Tibial nerve (tissue), 4 donors: ENCODE measurements at regions not wholly inside any gene's neighbourhood (a gene's known extent, or its start where the extent isn't known, plus 50 kb on each side); places are given as distances from the start of the nearest gene placed in this dataset.

Experiments used
- DNase-seq, 2 donors: peaks; one replicate each; pipeline ENCODE4 v3.0.0-alpha.2; 2019; ENCODE audit warnings: low spot score in 2 of 2
- H3K27ac ChIP-seq, 4 donors: fragments of 200-600 bp; sonication (generic) in 3 of 4; one replicate each; pipeline ENCODE4 v1.5.1; 2017 to 2019; ENCODE audit warnings: mild to moderate bottlenecking in 1 of 4
- H3K27me3 ChIP-seq, 2 donors: fragments of 200-600 bp; sonication (generic) in 1 of 2; one replicate each; pipeline versions ENCODE4 v1.5.1 to v1.6.0; 2017 to 2019
- H3K36me3 ChIP-seq, 3 donors: fragments of 200-600 bp; sonication (generic); one replicate each; pipeline ENCODE4 v1.5.1; 2018 to 2019
- H3K4me1 ChIP-seq, 4 donors: fragments of 200-600 bp; sonication (generic) in 3 of 4; one replicate each; pipeline ENCODE4 v1.5.1; 2017 to 2019
- H3K4me3 ChIP-seq, 4 donors: fragments of 200-600 bp; sonication (generic) in 3 of 4; one replicate each; pipeline ENCODE4 v1.5.1; 2017 to 2019; ENCODE audit warnings: mild to moderate bottlenecking in 1 of 4, moderate library complexity in 1 of 4
- H3K9me3 ChIP-seq, 4 donors: fragments of 200-600 bp; sonication (generic) in 3 of 4; one replicate each; pipeline ENCODE4 v1.5.1; 2017 to 2019
- EP300 ChIP-seq, 2 donors: sonication (generic); formaldehyde crosslinking; IDR thresholded peaks; one replicate each; pipeline ENCODE4 v1.6.1; 2017; ENCODE audit warnings: antibody characterized with exemption in 2 of 2, mild to moderate bottlenecking in 1 of 2
- POLR2A ChIP-seq, 2 donors: fragments of 450-650 bp; IDR thresholded peaks; one replicate each; pipeline ENCODE4 v1.6.1; 2017; ENCODE audit warnings: antibody characterized with exemption in 2 of 2, mild to moderate bottlenecking in 2 of 2, moderate library complexity in 2 of 2
- WGBS, 2 donors: methylation state at CpG; one replicate each; pipeline ENCODE4 v1.1.5; 2018; 5-methylcytosine and 5-hydroxymethylcytosine counted together
- TF ChIP-seq, protein P1 (sequence below), 5 experiments: fragments of 200-600 bp in 3 of 5; fragments of 450-650 bp in 2 of 5; sonication (generic) in 3 of 5; IDR thresholded peaks; one replicate each; pipeline ENCODE4 v1.5.1; 2016 to 2019; ENCODE audit warnings: antibody characterized with exemption in 5 of 5, mild to moderate bottlenecking in 3 of 5, moderate library complexity in 2 of 5

DNA sequence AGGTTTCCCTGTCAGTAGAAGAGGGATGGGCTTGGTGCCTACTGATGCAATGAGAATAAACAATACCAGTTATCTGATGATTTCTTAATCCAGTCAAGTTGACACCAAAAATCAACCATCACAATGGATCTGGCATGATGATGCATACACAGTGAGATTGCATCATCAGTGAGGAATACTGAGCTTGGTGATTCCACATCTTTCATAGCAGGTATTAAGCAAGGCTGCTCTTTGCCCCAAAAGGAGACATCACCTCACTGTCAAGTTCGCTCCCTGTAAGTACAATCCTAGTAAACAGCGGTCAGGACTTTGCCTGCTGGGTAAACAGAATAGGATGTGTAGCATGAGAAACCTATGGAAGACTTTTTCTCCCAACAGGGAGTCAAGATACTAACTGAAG, 282.7 kb upstream of the CDH2 start:
- 90 to 100% methylated on average over 2 of the region's 2 CpGs for WGBS, 2 donors
- Histone ChIP-seq H3K9me3 (no peaks in the 10 kb centered on the region), H3K4me3 (no peak overlapping the region), H3K4me1 (no peaks in the 10 kb centered on the region), H3K27ac (no peak overlapping the region), H3K36me3 (no peaks in the 10 kb centered on the region), H3K27me3 (no peaks in the 10 kb centered on the region)
- DNase-seq = no peak
- TF ChIP-seq EP300 (IDR thresholded peaks at IDR 0.05) (no peak), POLR2A (IDR thresholded peaks at IDR 0.05) (no peak)
- TF ChIP-seq, protein P1, sequence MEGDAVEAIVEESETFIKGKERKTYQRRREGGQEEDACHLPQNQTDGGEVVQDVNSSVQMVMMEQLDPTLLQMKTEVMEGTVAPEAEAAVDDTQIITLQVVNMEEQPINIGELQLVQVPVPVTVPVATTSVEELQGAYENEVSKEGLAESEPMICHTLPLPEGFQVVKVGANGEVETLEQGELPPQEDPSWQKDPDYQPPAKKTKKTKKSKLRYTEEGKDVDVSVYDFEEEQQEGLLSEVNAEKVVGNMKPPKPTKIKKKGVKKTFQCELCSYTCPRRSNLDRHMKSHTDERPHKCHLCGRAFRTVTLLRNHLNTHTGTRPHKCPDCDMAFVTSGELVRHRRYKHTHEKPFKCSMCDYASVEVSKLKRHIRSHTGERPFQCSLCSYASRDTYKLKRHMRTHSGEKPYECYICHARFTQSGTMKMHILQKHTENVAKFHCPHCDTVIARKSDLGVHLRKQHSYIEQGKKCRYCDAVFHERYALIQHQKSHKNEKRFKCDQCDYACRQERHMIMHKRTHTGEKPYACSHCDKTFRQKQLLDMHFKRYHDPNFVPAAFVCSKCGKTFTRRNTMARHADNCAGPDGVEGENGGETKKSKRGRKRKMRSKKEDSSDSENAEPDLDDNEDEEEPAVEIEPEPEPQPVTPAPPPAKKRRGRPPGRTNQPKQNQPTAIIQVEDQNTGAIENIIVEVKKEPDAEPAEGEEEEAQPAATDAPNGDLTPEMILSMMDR (IDR thresholded peaks at IDR 0.05) = no peak

DNA sequence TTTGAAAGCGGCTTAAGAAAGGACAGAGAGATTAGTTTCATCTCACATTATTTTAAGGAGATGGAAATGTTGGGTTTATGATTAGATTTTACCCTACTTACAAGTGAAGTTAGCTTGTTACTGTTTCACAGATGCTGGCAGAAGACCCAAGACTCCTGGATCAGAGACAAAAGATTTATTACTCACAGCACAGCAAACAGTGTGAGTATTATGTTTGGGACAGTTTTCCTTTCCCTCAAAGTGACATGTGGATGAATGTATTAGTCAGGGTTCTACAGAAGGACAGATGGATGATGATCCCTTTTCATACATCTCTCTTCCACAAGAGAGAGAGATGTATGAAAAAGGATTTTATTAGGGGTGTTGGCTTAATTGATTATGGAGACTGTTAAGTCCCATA, 281.8 kb upstream of the CDH2 start:
- Histone ChIP-seq H3K9me3 (no peaks in the 10 kb centered on the region), H3K36me3 (no peaks in the 10 kb centered on the region), H3K4me3 (no peak overlapping the region), H3K27me3 (no peaks in the 10 kb centered on the region), H3K27ac (no peak overlapping the region), H3K4me1 (no peaks in the 10 kb centered on the region)
- 92 to 94% methylated on average over 1 of the region's 1 CpG for WGBS, 2 donors
- TF ChIP-seq, protein P1 (IDR thresholded peaks at IDR 0.05) = no peak
- DNase-seq = no peak

DNA sequence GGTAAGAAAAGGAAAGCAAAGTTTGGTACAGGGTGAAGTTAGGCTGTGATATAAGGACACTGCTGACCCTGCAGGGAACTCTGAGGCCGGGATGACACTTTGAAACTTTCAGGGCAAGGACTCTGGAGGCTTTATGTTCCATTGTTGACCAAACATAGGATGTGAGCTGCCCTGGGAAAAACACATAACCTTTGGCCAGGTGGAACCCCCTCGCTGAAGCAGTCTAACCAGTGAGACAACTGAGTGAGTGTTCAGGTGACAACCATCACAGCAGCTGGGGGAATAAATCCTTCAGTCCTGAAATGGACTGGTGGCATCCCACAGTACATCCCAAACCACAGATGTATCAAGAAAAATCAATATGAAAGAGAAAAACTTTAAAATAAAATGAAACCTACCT, 280.9 kb upstream of the CDH2 start:
- H3K9me3 ChIP-seq = no peaks in the 10 kb centered on the region
- no peak for DNase-seq
- no peak overlapping the region for H3K27ac ChIP-seq
- TF ChIP-seq EP300 (IDR thresholded peaks at IDR 0.05) = no peak
- TF ChIP-seq, protein P1 (IDR thresholded peaks at IDR 0.05) = no peak
- no peak for TF ChIP-seq POLR2A (IDR thresholded peaks at IDR 0.05)
- no peaks in the 10 kb centered on the region for H3K36me3 ChIP-seq
- 73 to 83% methylated on average over 2 of the region's 2 CpGs for WGBS, 2 donors
- no peaks in the 10 kb centered on the region for H3K27me3 ChIP-seq
- no peak overlapping the region for H3K4me3 ChIP-seq
- no peaks in the 10 kb centered on the region for H3K4me1 ChIP-seq

DNA sequence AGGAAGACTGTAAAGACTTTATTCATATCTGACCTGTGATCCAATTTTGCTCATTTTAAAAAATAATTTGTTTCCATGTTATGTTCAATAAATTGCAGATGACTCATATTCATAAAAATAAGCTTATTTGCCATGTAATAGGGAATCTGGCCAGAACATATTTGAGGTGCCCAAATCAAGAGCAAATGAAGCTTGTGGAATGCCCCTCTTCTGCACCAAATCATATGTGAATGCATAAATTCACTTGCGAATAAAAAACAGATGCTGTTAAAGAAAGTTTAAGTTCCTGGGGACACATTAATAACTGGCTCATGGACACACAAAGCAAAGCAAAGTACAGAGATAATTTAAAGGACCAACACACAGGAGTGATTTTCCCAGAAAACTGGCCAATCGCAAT, 279.0 kb upstream of the CDH2 start:
- Histone ChIP-seq H3K36me3 (no peaks in the 10 kb centered on the region), H3K4me1 (no peaks in the 10 kb centered on the region), H3K4me3 (no peak overlapping the region), H3K9me3 (no peaks in the 10 kb centered on the region), H3K27ac (no peak overlapping the region), H3K27me3 (no peaks in the 10 kb centered on the region)
- DNase-seq = no peak
- TF ChIP-seq, protein P1 (IDR thresholded peaks at IDR 0.05) = no peak
- TF ChIP-seq EP300 (IDR thresholded peaks at IDR 0.05) (no peak), POLR2A (IDR thresholded peaks at IDR 0.05) (no peak)
- WGBS, 2 donors = 58 to 70% methylated on average over 2 of the region's 2 CpGs

DNA sequence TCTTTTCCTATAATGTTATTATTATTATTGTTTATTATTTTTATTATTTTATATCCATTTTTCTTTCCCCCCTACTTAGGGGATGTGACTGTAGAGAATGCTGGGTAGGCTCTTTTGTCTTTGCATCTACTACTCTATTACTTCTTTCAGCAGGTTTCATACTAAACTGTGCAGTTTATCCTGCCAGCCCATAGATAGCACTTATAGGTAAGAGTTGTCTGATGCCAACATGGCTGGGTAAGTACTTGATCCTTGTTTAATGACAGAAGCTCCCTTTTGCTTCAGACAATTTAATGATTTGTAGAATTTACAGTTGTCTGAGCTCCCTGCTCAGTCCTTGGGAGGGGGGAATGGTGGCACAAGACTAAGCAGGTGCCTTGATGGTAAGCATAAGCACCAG, 262.9 kb upstream of the CDH2 start:
- H3K4me3 ChIP-seq = no peak overlapping the region
- no peak for DNase-seq
- TF ChIP-seq, protein P1 (IDR thresholded peaks at IDR 0.05) = no peak
- no peak for TF ChIP-seq POLR2A (IDR thresholded peaks at IDR 0.05)
- TF ChIP-seq EP300 (IDR thresholded peaks at IDR 0.05) = no peak
- H3K36me3 ChIP-seq = no peaks in the 10 kb centered on the region
- no peaks in the 10 kb centered on the region for H3K4me1 ChIP-seq
- peaks cover 0 to 6% (median 2%) of the 10 kb centered on the region in 4 donors for H3K9me3 ChIP-seq
- H3K27me3 ChIP-seq = no peaks in the 10 kb centered on the region
- H3K27ac ChIP-seq = no peak overlapping the region
